Adrenal gland (tissue), 5 donors: ENCODE measurements at regions not wholly inside any gene's neighbourhood (a gene's known extent, or its start where the extent isn't known, plus 50 kb on each side); places are given as distances from the start of the nearest gene placed in this dataset.

Experiments used
- CTCF ChIP-seq, 6 experiments: fragments of 450-650 bp in 4 of 6; fragments of 200-600 bp in 2 of 6; sonication (generic) in 1 of 6; IDR thresholded peaks; 1 replicate in 5 of 6; 2 replicates in 1 of 6; pipeline versions ENCODE4 v1.5.1 to v1.8.0; 2016 to 2021; ENCODE audit warnings: antibody characterized with exemption in 6 of 6, mild to moderate bottlenecking in 2 of 6, moderate library complexity in 1 of 6
- POLR2A ChIP-seq, 2 donors: fragments of 450-650 bp; IDR thresholded peaks; one replicate each; pipeline ENCODE4 v1.6.1; 2017; ENCODE audit warnings: antibody characterized with exemption in 2 of 2, mild to moderate bottlenecking in 2 of 2, moderate library complexity in 1 of 2
- donor health status: DM: no; HTN: no; CAD: no.

- TF ChIP-seq POLR2A (IDR thresholded peaks at IDR 0.05) (no peak), CTCF (IDR thresholded peaks at IDR 0.05) (no peak)
These were observed 830.7 kb downstream of the GRID1 start for GRCh38 chr10:85535926-85536325.
